ENCODE measurements at regions not wholly inside any gene's neighbourhood (a gene's known extent, or its start where the extent isn't known, plus 50 kb on each side); places are given as distances from the start of the nearest gene placed in this dataset.
A peak's percentile ranks its signal among the peaks of the same experiment; 100 is the strongest.

GRCh38 chr6:132089173-132089572 lies 138.0 kb upstream of the CCN2 start:
- no peak for TF ChIP-seq TAF1 (IDR thresholded peaks at IDR 0.05; ENCODE audit: low read depth)
- TF ChIP-seq YY1 (IDR thresholded peaks at IDR 0.05; ENCODE audit: low read depth), result no peak
- TF ChIP-seq CEBPB (IDR thresholded peaks at IDR 0.05), result no peak
- no peak for TF ChIP-seq ZBTB7A (IDR thresholded peaks at IDR 0.05; ENCODE audit: low read depth)
- no peak for TF ChIP-seq TEAD4 (IDR thresholded peaks at IDR 0.05)
- TF ChIP-seq FOXM1 (IDR thresholded peaks at IDR 0.05; ENCODE audit: borderline replicate concordance, low read depth), result no peak
- no peak for TF ChIP-seq RAD21 (IDR thresholded peaks at IDR 0.05; ENCODE audit: low read depth)
- TF ChIP-seq, protein P1, sequence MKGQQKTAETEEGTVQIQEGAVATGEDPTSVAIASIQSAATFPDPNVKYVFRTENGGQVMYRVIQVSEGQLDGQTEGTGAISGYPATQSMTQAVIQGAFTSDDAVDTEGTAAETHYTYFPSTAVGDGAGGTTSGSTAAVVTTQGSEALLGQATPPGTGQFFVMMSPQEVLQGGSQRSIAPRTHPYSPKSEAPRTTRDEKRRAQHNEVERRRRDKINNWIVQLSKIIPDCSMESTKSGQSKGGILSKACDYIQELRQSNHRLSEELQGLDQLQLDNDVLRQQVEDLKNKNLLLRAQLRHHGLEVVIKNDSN (IDR thresholded peaks at IDR 0.05), result no peak
- no peak for TF ChIP-seq EGR1 (IDR thresholded peaks at IDR 0.05)
- TF ChIP-seq CREB1 (IDR thresholded peaks at IDR 0.05; ENCODE audit: low read depth), result no peak
- TF ChIP-seq NFIC (IDR thresholded peaks at IDR 0.05), result no peak

DNA sequence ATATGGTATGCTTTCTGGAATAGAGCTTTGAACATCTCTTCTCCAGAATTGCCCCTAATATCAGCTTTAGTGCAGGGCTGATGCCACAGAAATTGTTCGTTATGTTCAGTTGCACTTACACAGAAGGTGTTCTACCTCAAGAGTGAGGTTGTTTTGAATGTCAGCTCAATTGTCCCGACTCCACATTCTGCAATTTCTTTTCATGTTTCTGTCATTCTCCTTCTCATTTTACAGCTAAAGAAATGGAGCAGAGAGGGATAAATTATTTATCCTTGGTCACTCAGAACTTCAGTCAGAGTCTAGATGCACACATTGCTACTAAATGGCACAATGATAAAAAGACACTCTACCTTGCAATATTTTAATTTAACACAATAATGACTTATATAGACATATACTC lies 137.0 kb upstream of the CCN2 start:
- TF ChIP-seq TCF12 (IDR thresholded peaks at IDR 0.05; ENCODE audit: low read depth) (no peak), TEAD4 (IDR thresholded peaks at IDR 0.05) (no peak), ZBTB7A (IDR thresholded peaks at IDR 0.05; ENCODE audit: low read depth) (no peak), CEBPB (IDR thresholded peaks at IDR 0.05) (no peak), FOXM1 (IDR thresholded peaks at IDR 0.05; ENCODE audit: borderline replicate concordance, low read depth) (no peak), EP300 (IDR thresholded peaks at IDR 0.05; ENCODE audit: borderline replicate concordance) (no peak), TAF1 (IDR thresholded peaks at IDR 0.05; ENCODE audit: low read depth) (no peak), NFIC (IDR thresholded peaks at IDR 0.05) (no peak), CREB1 (IDR thresholded peaks at IDR 0.05; ENCODE audit: low read depth) (no peak), RAD21 (IDR thresholded peaks at IDR 0.05; ENCODE audit: low read depth) (no peak), YY1 (IDR thresholded peaks at IDR 0.05; ENCODE audit: low read depth) (no peak)
- TF ChIP-seq, protein P2, sequence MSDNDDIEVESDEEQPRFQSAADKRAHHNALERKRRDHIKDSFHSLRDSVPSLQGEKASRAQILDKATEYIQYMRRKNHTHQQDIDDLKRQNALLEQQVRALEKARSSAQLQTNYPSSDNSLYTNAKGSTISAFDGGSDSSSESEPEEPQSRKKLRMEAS (IDR thresholded peaks at IDR 0.05), result no peak
- TF ChIP-seq, protein P1 (IDR thresholded peaks at IDR 0.05), result no peak

DNA sequence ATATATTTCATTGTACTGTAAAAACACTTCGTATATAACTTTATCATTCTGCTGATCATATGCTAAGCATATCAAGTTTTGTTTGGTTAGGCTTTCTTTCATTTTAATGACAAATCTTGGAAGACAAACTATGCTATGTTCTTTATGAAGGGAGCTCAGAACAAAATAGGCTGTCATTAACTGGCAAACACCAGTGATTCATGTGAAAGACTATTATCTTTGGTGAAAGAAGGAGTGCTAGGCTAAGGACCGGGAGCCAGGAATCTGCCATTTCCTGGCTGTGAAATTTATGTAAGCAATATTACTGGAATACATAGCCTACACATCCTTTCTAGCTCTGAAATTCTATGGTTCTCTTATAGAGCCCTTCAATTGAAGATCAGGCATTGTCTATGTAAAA lies 136.2 kb upstream of the CCN2 start:
- TF ChIP-seq TEAD4 (IDR thresholded peaks at IDR 0.05) (no peak), ZBTB7A (IDR thresholded peaks at IDR 0.05; ENCODE audit: low read depth) (no peak), RAD21 (IDR thresholded peaks at IDR 0.05; ENCODE audit: low read depth) (no peak), YY1 (IDR thresholded peaks at IDR 0.05; ENCODE audit: low read depth) (no peak)
- TF ChIP-seq, protein P3, sequence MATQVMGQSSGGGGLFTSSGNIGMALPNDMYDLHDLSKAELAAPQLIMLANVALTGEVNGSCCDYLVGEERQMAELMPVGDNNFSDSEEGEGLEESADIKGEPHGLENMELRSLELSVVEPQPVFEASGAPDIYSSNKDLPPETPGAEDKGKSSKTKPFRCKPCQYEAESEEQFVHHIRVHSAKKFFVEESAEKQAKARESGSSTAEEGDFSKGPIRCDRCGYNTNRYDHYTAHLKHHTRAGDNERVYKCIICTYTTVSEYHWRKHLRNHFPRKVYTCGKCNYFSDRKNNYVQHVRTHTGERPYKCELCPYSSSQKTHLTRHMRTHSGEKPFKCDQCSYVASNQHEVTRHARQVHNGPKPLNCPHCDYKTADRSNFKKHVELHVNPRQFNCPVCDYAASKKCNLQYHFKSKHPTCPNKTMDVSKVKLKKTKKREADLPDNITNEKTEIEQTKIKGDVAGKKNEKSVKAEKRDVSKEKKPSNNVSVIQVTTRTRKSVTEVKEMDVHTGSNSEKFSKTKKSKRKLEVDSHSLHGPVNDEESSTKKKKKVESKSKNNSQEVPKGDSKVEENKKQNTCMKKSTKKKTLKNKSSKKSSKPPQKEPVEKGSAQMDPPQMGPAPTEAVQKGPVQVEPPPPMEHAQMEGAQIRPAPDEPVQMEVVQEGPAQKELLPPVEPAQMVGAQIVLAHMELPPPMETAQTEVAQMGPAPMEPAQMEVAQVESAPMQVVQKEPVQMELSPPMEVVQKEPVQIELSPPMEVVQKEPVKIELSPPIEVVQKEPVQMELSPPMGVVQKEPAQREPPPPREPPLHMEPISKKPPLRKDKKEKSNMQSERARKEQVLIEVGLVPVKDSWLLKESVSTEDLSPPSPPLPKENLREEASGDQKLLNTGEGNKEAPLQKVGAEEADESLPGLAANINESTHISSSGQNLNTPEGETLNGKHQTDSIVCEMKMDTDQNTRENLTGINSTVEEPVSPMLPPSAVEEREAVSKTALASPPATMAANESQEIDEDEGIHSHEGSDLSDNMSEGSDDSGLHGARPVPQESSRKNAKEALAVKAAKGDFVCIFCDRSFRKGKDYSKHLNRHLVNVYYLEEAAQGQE (IDR thresholded peaks at IDR 0.05; ENCODE audit: low read depth), result no peak

DNA sequence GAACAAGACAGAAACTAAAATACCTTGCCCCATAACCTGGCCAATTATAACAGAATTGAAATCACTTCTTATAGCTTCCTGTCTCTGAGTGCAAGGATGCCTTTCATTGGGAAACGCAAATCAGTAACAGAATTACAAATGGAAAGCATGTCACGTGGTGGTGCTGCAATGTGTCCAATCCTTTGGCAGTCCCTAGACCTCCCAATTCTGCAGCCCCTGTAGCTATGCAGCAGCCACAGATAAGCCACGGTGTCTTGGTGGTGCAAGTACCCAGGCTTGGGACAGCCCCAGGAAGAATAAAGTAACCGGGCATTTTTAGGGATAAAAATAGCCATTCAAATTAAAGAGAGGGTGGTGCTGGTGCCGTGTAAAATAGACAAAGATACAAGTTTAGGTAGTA lies 134.6 kb upstream of the CCN2 start:
- TF ChIP-seq, protein P1 (IDR thresholded peaks at IDR 0.05), result no peak
- no peak for TF ChIP-seq RAD21 (IDR thresholded peaks at IDR 0.05; ENCODE audit: low read depth)
- no peak for TF ChIP-seq EP300 (IDR thresholded peaks at IDR 0.05; ENCODE audit: borderline replicate concordance)
- no peak for TF ChIP-seq CREB1 (IDR thresholded peaks at IDR 0.05; ENCODE audit: low read depth)
- TF ChIP-seq TAF1 (IDR thresholded peaks at IDR 0.05; ENCODE audit: low read depth), result no peak
- no peak for TF ChIP-seq EGR1 (IDR thresholded peaks at IDR 0.05)
- TF ChIP-seq CEBPB (IDR thresholded peaks at IDR 0.05), result no peak
- TF ChIP-seq, protein P2 (IDR thresholded peaks at IDR 0.05), result no peak
- TF ChIP-seq TCF12 (IDR thresholded peaks at IDR 0.05; ENCODE audit: low read depth), result no peak
- TF ChIP-seq FOXM1 (IDR thresholded peaks at IDR 0.05; ENCODE audit: borderline replicate concordance, low read depth), result no peak

GRCh38 chr6:132084811-132085509 lies 133.8 kb upstream of the CCN2 start:
- TF ChIP-seq TEAD4 (IDR thresholded peaks at IDR 0.05) (peak; percentile 65), YY1 (IDR thresholded peaks at IDR 0.05; ENCODE audit: low read depth) (no peak), EP300 (IDR thresholded peaks at IDR 0.05; ENCODE audit: borderline replicate concordance) (peak; percentile 37; the same call in 1 of the 2 replicates), FOXM1 (IDR thresholded peaks at IDR 0.05; ENCODE audit: borderline replicate concordance, low read depth) (peak; percentile 49; the same call in 1 of the 2 replicates)

GRCh38 chr6:132082421-132082820 lies 131.2 kb upstream of the CCN2 start:
- TF ChIP-seq, protein P1 (IDR thresholded peaks at IDR 0.05), result no peak
- TF ChIP-seq TEAD4 (IDR thresholded peaks at IDR 0.05), result no peak
- no peak for TF ChIP-seq YY1 (IDR thresholded peaks at IDR 0.05; ENCODE audit: low read depth)
- TF ChIP-seq EP300 (IDR thresholded peaks at IDR 0.05; ENCODE audit: borderline replicate concordance), result no peak
- no peak for TF ChIP-seq ZBTB7A (IDR thresholded peaks at IDR 0.05; ENCODE audit: low read depth)
- TF ChIP-seq EGR1 (IDR thresholded peaks at IDR 0.05), result no peak
- no peak for TF ChIP-seq NFIC (IDR thresholded peaks at IDR 0.05)
- TF ChIP-seq FOXM1 (IDR thresholded peaks at IDR 0.05; ENCODE audit: borderline replicate concordance, low read depth), result no peak
- TF ChIP-seq TCF12 (IDR thresholded peaks at IDR 0.05; ENCODE audit: low read depth), result no peak
- no peak for TF ChIP-seq CREB1 (IDR thresholded peaks at IDR 0.05; ENCODE audit: low read depth)
- TF ChIP-seq, protein P3 (IDR thresholded peaks at IDR 0.05; ENCODE audit: low read depth), result no peak
- TF ChIP-seq TAF1 (IDR thresholded peaks at IDR 0.05; ENCODE audit: low read depth), result no peak
- no peak for TF ChIP-seq RAD21 (IDR thresholded peaks at IDR 0.05; ENCODE audit: low read depth)
- TF ChIP-seq CEBPB (IDR thresholded peaks at IDR 0.05), result no peak
- TF ChIP-seq, protein P2 (IDR thresholded peaks at IDR 0.05), result no peak

All from Ishikawa (cell line).